H1 (cell line): ENCODE measurements at regions not wholly inside any gene's neighbourhood (a gene's known extent, or its start where the extent isn't known, plus 50 kb on each side); places are given as distances from the start of the nearest gene placed in this dataset.

Source experiments
- ATF2 ChIP-seq: IDR thresholded peaks from 2 replicates; pipeline ENCODE4 v1.6.1; 2012; ENCODE audit warnings: low read length, inconsistent platforms
- BCL11A ChIP-seq, 2 experiments: IDR thresholded peaks; one replicate each; pipeline ENCODE4 v1.6.1; 2011; ENCODE audit warnings: low read depth in 2 of 2, low read length in 2 of 2, mild to moderate bottlenecking in 2 of 2
- GABPA ChIP-seq: IDR thresholded peaks from 2 replicates; pipeline ENCODE4 v1.6.1; 2011; ENCODE audit warnings: mild to moderate bottlenecking, low read length, moderate library complexity, borderline replicate concordance; ENCODE audit not compliant: insufficient read depth
- KDM4A ChIP-seq: IDR thresholded peaks from one replicate; pipeline ENCODE4 v1.7.1; 2012; ENCODE audit warnings: low read depth, mild to moderate bottlenecking, moderate library complexity, low read length, inconsistent platforms; ENCODE audit not compliant: severe bottlenecking
- ZNF274 ChIP-seq: IDR thresholded peaks from 2 replicates; pipeline ENCODE4 v1.7.0; 2012; ENCODE audit warnings: low read length, borderline replicate concordance; ENCODE audit errors: extremely low read depth
- TF ChIP-seq, protein P1 (sequence below): fragments of 300-600 bp; sonication (generic); IDR thresholded peaks from 2 replicates; pipeline ENCODE4 v1.7.1; 2012; ENCODE audit warnings: low read length, moderate library complexity, mild to moderate bottlenecking, inconsistent platforms; ENCODE audit not compliant: insufficient replicate concordance

DNA sequence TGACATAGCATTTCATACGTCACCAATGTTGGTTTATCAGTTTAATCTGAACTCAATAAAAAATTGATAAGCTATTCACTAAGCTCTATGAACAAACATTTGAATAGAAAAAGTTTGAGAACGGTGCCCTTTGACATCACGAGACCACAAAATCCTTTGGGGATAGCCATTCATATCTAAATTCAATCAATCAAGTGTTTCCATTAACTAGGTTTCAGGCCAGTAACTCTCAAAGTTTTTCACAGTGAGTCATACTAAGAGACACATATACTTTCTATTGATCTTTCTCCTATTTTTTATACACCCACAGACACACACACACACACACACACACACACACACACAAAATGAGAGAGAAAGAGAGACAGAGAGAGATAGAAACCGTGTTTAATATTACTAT, 235.4 kb upstream of the SNX7 start (continued):
- TF ChIP-seq, protein P1, sequence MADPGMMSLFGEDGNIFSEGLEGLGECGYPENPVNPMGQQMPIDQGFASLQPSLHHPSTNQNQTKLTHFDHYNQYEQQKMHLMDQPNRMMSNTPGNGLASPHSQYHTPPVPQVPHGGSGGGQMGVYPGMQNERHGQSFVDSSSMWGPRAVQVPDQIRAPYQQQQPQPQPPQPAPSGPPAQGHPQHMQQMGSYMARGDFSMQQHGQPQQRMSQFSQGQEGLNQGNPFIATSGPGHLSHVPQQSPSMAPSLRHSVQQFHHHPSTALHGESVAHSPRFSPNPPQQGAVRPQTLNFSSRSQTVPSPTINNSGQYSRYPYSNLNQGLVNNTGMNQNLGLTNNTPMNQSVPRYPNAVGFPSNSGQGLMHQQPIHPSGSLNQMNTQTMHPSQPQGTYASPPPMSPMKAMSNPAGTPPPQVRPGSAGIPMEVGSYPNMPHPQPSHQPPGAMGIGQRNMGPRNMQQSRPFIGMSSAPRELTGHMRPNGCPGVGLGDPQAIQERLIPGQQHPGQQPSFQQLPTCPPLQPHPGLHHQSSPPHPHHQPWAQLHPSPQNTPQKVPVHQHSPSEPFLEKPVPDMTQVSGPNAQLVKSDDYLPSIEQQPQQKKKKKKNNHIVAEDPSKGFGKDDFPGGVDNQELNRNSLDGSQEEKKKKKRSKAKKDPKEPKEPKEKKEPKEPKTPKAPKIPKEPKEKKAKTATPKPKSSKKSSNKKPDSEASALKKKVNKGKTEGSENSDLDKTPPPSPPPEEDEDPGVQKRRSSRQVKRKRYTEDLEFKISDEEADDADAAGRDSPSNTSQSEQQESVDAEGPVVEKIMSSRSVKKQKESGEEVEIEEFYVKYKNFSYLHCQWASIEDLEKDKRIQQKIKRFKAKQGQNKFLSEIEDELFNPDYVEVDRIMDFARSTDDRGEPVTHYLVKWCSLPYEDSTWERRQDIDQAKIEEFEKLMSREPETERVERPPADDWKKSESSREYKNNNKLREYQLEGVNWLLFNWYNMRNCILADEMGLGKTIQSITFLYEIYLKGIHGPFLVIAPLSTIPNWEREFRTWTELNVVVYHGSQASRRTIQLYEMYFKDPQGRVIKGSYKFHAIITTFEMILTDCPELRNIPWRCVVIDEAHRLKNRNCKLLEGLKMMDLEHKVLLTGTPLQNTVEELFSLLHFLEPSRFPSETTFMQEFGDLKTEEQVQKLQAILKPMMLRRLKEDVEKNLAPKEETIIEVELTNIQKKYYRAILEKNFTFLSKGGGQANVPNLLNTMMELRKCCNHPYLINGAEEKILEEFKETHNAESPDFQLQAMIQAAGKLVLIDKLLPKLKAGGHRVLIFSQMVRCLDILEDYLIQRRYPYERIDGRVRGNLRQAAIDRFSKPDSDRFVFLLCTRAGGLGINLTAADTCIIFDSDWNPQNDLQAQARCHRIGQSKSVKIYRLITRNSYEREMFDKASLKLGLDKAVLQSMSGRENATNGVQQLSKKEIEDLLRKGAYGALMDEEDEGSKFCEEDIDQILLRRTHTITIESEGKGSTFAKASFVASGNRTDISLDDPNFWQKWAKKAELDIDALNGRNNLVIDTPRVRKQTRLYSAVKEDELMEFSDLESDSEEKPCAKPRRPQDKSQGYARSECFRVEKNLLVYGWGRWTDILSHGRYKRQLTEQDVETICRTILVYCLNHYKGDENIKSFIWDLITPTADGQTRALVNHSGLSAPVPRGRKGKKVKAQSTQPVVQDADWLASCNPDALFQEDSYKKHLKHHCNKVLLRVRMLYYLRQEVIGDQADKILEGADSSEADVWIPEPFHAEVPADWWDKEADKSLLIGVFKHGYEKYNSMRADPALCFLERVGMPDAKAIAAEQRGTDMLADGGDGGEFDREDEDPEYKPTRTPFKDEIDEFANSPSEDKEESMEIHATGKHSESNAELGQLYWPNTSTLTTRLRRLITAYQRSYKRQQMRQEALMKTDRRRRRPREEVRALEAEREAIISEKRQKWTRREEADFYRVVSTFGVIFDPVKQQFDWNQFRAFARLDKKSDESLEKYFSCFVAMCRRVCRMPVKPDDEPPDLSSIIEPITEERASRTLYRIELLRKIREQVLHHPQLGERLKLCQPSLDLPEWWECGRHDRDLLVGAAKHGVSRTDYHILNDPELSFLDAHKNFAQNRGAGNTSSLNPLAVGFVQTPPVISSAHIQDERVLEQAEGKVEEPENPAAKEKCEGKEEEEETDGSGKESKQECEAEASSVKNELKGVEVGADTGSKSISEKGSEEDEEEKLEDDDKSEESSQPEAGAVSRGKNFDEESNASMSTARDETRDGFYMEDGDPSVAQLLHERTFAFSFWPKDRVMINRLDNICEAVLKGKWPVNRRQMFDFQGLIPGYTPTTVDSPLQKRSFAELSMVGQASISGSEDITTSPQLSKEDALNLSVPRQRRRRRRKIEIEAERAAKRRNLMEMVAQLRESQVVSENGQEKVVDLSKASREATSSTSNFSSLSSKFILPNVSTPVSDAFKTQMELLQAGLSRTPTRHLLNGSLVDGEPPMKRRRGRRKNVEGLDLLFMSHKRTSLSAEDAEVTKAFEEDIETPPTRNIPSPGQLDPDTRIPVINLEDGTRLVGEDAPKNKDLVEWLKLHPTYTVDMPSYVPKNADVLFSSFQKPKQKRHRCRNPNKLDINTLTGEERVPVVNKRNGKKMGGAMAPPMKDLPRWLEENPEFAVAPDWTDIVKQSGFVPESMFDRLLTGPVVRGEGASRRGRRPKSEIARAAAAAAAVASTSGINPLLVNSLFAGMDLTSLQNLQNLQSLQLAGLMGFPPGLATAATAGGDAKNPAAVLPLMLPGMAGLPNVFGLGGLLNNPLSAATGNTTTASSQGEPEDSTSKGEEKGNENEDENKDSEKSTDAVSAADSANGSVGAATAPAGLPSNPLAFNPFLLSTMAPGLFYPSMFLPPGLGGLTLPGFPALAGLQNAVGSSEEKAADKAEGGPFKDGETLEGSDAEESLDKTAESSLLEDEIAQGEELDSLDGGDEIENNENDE, result no peak
- no peak for TF ChIP-seq KDM4A
- TF ChIP-seq BCL11A (IDR thresholded peaks at IDR 0.05; ENCODE audit: low read depth in 2 of 2, low read length in 2 of 2), result no peak
- TF ChIP-seq GABPA, result no peak
- TF ChIP-seq ATF2, result no peak
- TF ChIP-seq ZNF274, result no peak
- TF ChIP-seq, all 59 proteins: peak for 0
